Hepatocyte (in vitro differentiated cells): ENCODE measurements at regions not wholly inside any gene's neighbourhood (a gene's known extent, or its start where the extent isn't known, plus 50 kb on each side); places are given as distances from the start of the nearest gene placed in this dataset.

ENCODE experiments used
- DNase-seq: peaks from one replicate; pipeline ENCODE4 v3.0.0-alpha.2; 2016; ENCODE audit warnings: low spot score
- H2AFZ ChIP-seq: fragments of 200-600 bp; sonication (generic); 2 replicates; pipeline ENCODE4 v1.6.0; 2016; ENCODE audit warnings: antibody characterized with exemption, mild to moderate bottlenecking
- H3K27ac ChIP-seq: fragments of 200-600 bp; sonication (generic); 2 replicates; pipeline ENCODE4 v1.5.1; 2016; ENCODE audit warnings: mild to moderate bottlenecking
- H3K27me3 ChIP-seq: fragments of 200-600 bp; sonication (generic); 2 replicates; pipeline ENCODE4 v1.6.1; 2016
- H3K36me3 ChIP-seq: fragments of 200-600 bp; sonication (generic); replicated peaks from 2 replicates; pipeline ENCODE4 v1.5.1; 2016; ENCODE audit warnings: low read depth; ENCODE audit not compliant: insufficient read depth
- H3K4me1 ChIP-seq: fragments of 200-600 bp; sonication (generic); 2 replicates; pipeline ENCODE4 v1.5.1; 2016; ENCODE audit warnings: mild to moderate bottlenecking, moderate library complexity; ENCODE audit not compliant: insufficient read depth
- H3K4me2 ChIP-seq: fragments of 200-600 bp; sonication (generic); 2 replicates; pipeline ENCODE4 v1.6.0; 2016
- H3K4me3 ChIP-seq: fragments of 200-600 bp; sonication (generic); 2 replicates; pipeline ENCODE4 v1.5.1; 2016; ENCODE audit warnings: mild to moderate bottlenecking
- H3K79me2 ChIP-seq: fragments of 200-600 bp; sonication (generic); 2 replicates; pipeline ENCODE4 v1.6.0; 2017; ENCODE audit warnings: mild to moderate bottlenecking
- H3K9me2 ChIP-seq: fragments of 200-600 bp; sonication (generic); replicated peaks from 2 replicates; pipeline ENCODE4 v1.6.0; 2017; ENCODE audit warnings: mild to moderate bottlenecking; ENCODE audit not compliant: insufficient read depth
- H3K9me3 ChIP-seq: fragments of 200-600 bp; sonication (generic); 2 replicates; pipeline ENCODE4 v1.5.1; 2016; ENCODE audit warnings: low read depth, mild to moderate bottlenecking
- H4K20me1 ChIP-seq: fragments of 200-600 bp; sonication (generic); 2 replicates; pipeline ENCODE4 v1.6.0; 2016; ENCODE audit warnings: mild to moderate bottlenecking; ENCODE audit not compliant: insufficient read depth, poor library complexity, severe bottlenecking
- CTCF ChIP-seq: fragments of 200-600 bp; sonication (generic); IDR thresholded peaks from 2 replicates; pipeline ENCODE4 v1.5.1; 2016; ENCODE audit warnings: antibody characterized with exemption, mild to moderate bottlenecking; ENCODE audit not compliant: poor library complexity
- EZH2 ChIP-seq: fragments of 200-600 bp; sonication (generic); IDR thresholded peaks from 2 replicates; pipeline ENCODE4 v1.6.1; 2016; ENCODE audit warnings: antibody characterized with exemption, mild to moderate bottlenecking, borderline replicate concordance
- EZH2phosphoT487 ChIP-seq: fragments of 200-600 bp; sonication (generic); IDR thresholded peaks from one replicate; pipeline ENCODE4 v1.6.1; 2018; ENCODE audit warnings: antibody characterized with exemption, mild to moderate bottlenecking, low read depth, moderate library complexity; ENCODE audit not compliant: unreplicated experiment, severe bottlenecking
- WGBS: methylation state at CpG from one replicate; pipeline ENCODE4 v1.1.6; 2016; ENCODE audit warnings: low lambda C conversion rate; ENCODE audit errors: missing lambda C conversion rate; 5-methylcytosine and 5-hydroxymethylcytosine counted together

- no peaks in the 10 kb centered on the region for H3K79me2 ChIP-seq
- no peak overlapping the region for H3K4me3 ChIP-seq
- H2AFZ ChIP-seq: no peak overlapping the region
- no peaks in the 10 kb centered on the region for H4K20me1 ChIP-seq
- H3K9me3 ChIP-seq: no peaks in the 10 kb centered on the region
- DNase-seq: no peak
- WGBS: 86% methylated on average over 4 of the region's 4 CpGs
- no peak overlapping the region for H3K4me2 ChIP-seq
- H3K4me1 ChIP-seq: no peaks in the 10 kb centered on the region
- no peak for TF ChIP-seq EZH2phosphoT487
- TF ChIP-seq CTCF: no peak
- no peaks in the 10 kb centered on the region for H3K27me3 ChIP-seq
- H3K36me3 ChIP-seq: no peaks in the 10 kb centered on the region
- no peak overlapping the region for H3K27ac ChIP-seq
- no peaks in the 10 kb centered on the region for H3K9me2 ChIP-seq
Observed at GRCh38 chr20:61047515-61047914, 204.5 kb upstream of the CDH4 start.

- H4K20me1 ChIP-seq: no peaks in the 10 kb centered on the region
- H3K36me3 ChIP-seq: no peaks in the 10 kb centered on the region
- H3K27ac ChIP-seq: no peak overlapping the region
- no peaks in the 10 kb centered on the region for H3K79me2 ChIP-seq
- WGBS: 87% methylated on average over 2 of the region's 2 CpGs
- DNase-seq: no peak
- H3K4me1 ChIP-seq: no peaks in the 10 kb centered on the region
- H3K9me3 ChIP-seq: no peaks in the 10 kb centered on the region
- TF ChIP-seq EZH2 (no peak), EZH2phosphoT487 (no peak), CTCF (no peak)
- no peaks in the 10 kb centered on the region for H3K9me2 ChIP-seq
- no peak overlapping the region for H2AFZ ChIP-seq
- no peak overlapping the region for H3K4me2 ChIP-seq
- no peaks in the 10 kb centered on the region for H3K27me3 ChIP-seq
- no peak overlapping the region for H3K4me3 ChIP-seq
Observed at GRCh38 chr20:61048302-61048701, 203.8 kb upstream of the CDH4 start.

GRCh38 chr20:61049684-61050083 is 202.4 kb upstream of the CDH4 start:
- Histone ChIP-seq H3K27ac (no peak overlapping the region), H3K9me2 (no peaks in the 10 kb centered on the region), H2AFZ (no peak overlapping the region), H3K36me3 (no peaks in the 10 kb centered on the region), H3K9me3 (no peaks in the 10 kb centered on the region), H3K4me1 (no peaks in the 10 kb centered on the region), H3K27me3 (no peaks in the 10 kb centered on the region), H3K4me3 (no peak overlapping the region), H4K20me1 (no peaks in the 10 kb centered on the region), H3K4me2 (no peak overlapping the region), H3K79me2 (no peaks in the 10 kb centered on the region)
- DNase-seq: no peak
- no peak for TF ChIP-seq EZH2
- TF ChIP-seq EZH2phosphoT487: no peak
- no peak for TF ChIP-seq CTCF
- WGBS: 85% methylated on average over 9 of the region's 9 CpGs

- Histone ChIP-seq H3K27me3 (no peaks in the 10 kb centered on the region), H3K79me2 (no peaks in the 10 kb centered on the region), H3K27ac (no peak overlapping the region), H3K4me2 (no peak overlapping the region), H3K9me3 (no peaks in the 10 kb centered on the region), H3K4me1 (no peaks in the 10 kb centered on the region), H2AFZ (no peak overlapping the region), H3K4me3 (no peak overlapping the region), H4K20me1 (no peaks in the 10 kb centered on the region), H3K9me2 (no peaks in the 10 kb centered on the region), H3K36me3 (no peaks in the 10 kb centered on the region)
- WGBS: 79% methylated on average over 8 of the region's 8 CpGs
- no peak for TF ChIP-seq EZH2phosphoT487
- no peak for DNase-seq
Observed at GRCh38 chr20:61050336-61050890, 201.6 kb upstream of the CDH4 start.
